ENCODE measurements at regions not wholly inside any gene's neighbourhood (a gene's known extent, or its start where the extent isn't known, plus 50 kb on each side); places are given as distances from the start of the nearest gene placed in this dataset.

GRCh38 chr18:56413862-56414261 lies 224.5 kb downstream of the TXNL1 start:
- ChIA-PET RAD21 (ENCODE audit: unreplicated experiment) (no interaction called here), POLR2A (no interaction called here), CTCF (no interaction called here), SMC1A (ENCODE audit: uncharacterized antibody, unreplicated experiment) (no interaction called here)
- Histone ChIP-seq H3K27ac (ENCODE audit: control insufficient read depth, insufficient read depth) (no peak overlapping the region), H3K4me3 (no peak overlapping the region), H3K36me3 (ENCODE audit: control insufficient read depth in 2 of 2, insufficient read depth in 2 of 2, low read length in 1 of 2) (no peaks in the 10 kb centered on the region), H3K4me1 (ENCODE audit: control insufficient read depth, insufficient read depth, low read length) (no peaks in the 10 kb centered on the region), H4K20me1 (ENCODE audit: control insufficient read depth, insufficient read depth) (no peaks in the 10 kb centered on the region), H3K9ac (ENCODE audit: control insufficient read depth, insufficient read depth, low read length) (no peak overlapping the region), H3K27me3 (replicated peaks in 1 of 2; ENCODE audit: control insufficient read depth in 2 of 2, insufficient read depth in 2 of 2, low read length in 1 of 2) (no peaks in the 10 kb centered on the region), H3K79me2 (ENCODE audit: control insufficient read depth, insufficient read depth, low read length) (no peaks in the 10 kb centered on the region), H3K4me2 (ENCODE audit: control insufficient read depth, insufficient read depth) (no peak overlapping the region), H2AFZ (ENCODE audit: control insufficient read depth, low read depth, low read length) (no peak overlapping the region), H3K9me3 (replicated peaks; ENCODE audit: control insufficient read depth, insufficient read depth, low read length) (no peaks in the 10 kb centered on the region; the same call in 2 of the 3 replicates)
- ATAC-seq, result no peak
- intact Hi-C loops (cut with micrococcal nuclease; ENCODE audit: unreplicated experiment) (no loop called here), in situ Hi-C loops (cut with MboI) (no loop called here)
- BruUV-seq (replicated peaks), result no TSS peak
- no peak for DNase-seq (ENCODE audit: low read depth, low spot score)
- TF ChIP-seq E2F4 (IDR thresholded peaks at IDR 0.05; ENCODE audit: low read depth, low read length), result no peak
- no peak for TF ChIP-seq MYC (IDR thresholded peaks at IDR 0.05; ENCODE audit: insufficient read depth, insufficient read length, insufficient replicate concordance, low read length, severe bottlenecking)
- no peak for TF ChIP-seq STAT1 (conservative IDR thresholded peaks at IDR 0.05)
- no peak for TF ChIP-seq RAD21 (IDR thresholded peaks at IDR 0.05; ENCODE audit: insufficient read depth, low read depth, low read length)
- TF ChIP-seq CEBPZ (IDR thresholded peaks at IDR 0.05; ENCODE audit: low read depth, low read length), result no peak
- TF ChIP-seq TAF1 (IDR thresholded peaks at IDR 0.05; ENCODE audit: borderline replicate concordance, low read depth, low read length), result no peak
- TF ChIP-seq ESRRA (IDR thresholded peaks at IDR 0.05; ENCODE audit: low read length), result no peak
- TF ChIP-seq RBBP5 (conservative IDR thresholded peaks at IDR 0.05), result no peak
- WGBS (ENCODE audit: insufficient coverage, insufficient replicate concordance, low lambda C conversion rate, missing lambda C conversion rate), result 4% methylated on average over 3 of the region's 3 CpGs
- FAIRE-seq, result no peak
